GM12891 (cell line): ENCODE measurements at regions not wholly inside any gene's neighbourhood (a gene's known extent, or its start where the extent isn't known, plus 50 kb on each side); places are given as distances from the start of the nearest gene placed in this dataset.

Experiments
- DNase-seq: peaks from one replicate; pipeline ENCODE4 v3.0.0; 2011; ENCODE audit warnings: low spot score; ENCODE audit not compliant: insufficient read length
- FAIRE-seq: peaks from 2 replicates; lab custom pipeline; 2011; peaks lifted over from hg19 to GRCh38; lab: Jason Lieb, UNC
- PAX5 ChIP-seq: IDR thresholded peaks from 2 replicates; pipeline ENCODE4 v1.6.1; 2011; ENCODE audit warnings: low read length, moderate library complexity, mild to moderate bottlenecking; ENCODE audit not compliant: insufficient read depth, severe bottlenecking
- POLR2A ChIP-seq: IDR thresholded peaks from 2 replicates; pipeline ENCODE4 v1.6.1; 2011; ENCODE audit warnings: low read depth, low read length, control low read depth
- POLR2AphosphoS5 ChIP-seq: IDR thresholded peaks from 2 replicates; pipeline ENCODE4 v1.6.1; 2011; ENCODE audit warnings: low read depth, low read length, control low read depth
- POU2F2 ChIP-seq: IDR thresholded peaks from 2 replicates; pipeline ENCODE4 v1.6.1; 2011; ENCODE audit warnings: low read depth, mild to moderate bottlenecking, control low read depth, low read length, moderate library complexity
- SPI1 ChIP-seq: IDR thresholded peaks from 2 replicates; pipeline ENCODE4 v1.6.1; 2011; ENCODE audit warnings: low read depth, low read length, control low read depth
- TAF1 ChIP-seq: IDR thresholded peaks from 2 replicates; pipeline ENCODE4 v1.6.1; 2011; ENCODE audit warnings: low read depth, low read length, control low read depth

GRCh38 chr3:89622063-89622700 is 514.8 kb downstream of the EPHA3 start:
- no peak for FAIRE-seq
- no peak for TF ChIP-seq POU2F2
- no peak for TF ChIP-seq PAX5
- no peak for TF ChIP-seq TAF1
- TF ChIP-seq POLR2AphosphoS5 = no peak
- no peak for TF ChIP-seq SPI1
- no peak for TF ChIP-seq POLR2A
- DNase-seq = no peak

GRCh38 chr3:89624494-89624893 is 517.1 kb downstream of the EPHA3 start:
- TF ChIP-seq TAF1 (no peak), POU2F2 (no peak), PAX5 (no peak), POLR2AphosphoS5 (no peak)
- FAIRE-seq = no peak
- no peak for DNase-seq

- TF ChIP-seq SPI1 (no peak), TAF1 (no peak), POLR2A (no peak), POU2F2 (no peak), PAX5 (no peak), POLR2AphosphoS5 (no peak)
- DNase-seq (no peak), FAIRE-seq (no peak)
These were observed 518.5 kb downstream of the EPHA3 start for GRCh38 chr3:89625945-89626344.

GRCh38 chr3:89628856-89629670 is 521.6 kb downstream of the EPHA3 start:
- FAIRE-seq = no peak
- TF ChIP-seq POLR2AphosphoS5 (no peak), TAF1 (no peak), POLR2A (no peak), PAX5 (no peak), SPI1 (no peak), POU2F2 (no peak)
- no peak for DNase-seq

- DNase-seq (no peak), FAIRE-seq (no peak)
- TF ChIP-seq POLR2AphosphoS5 = no peak
These were observed 527.7 kb downstream of the EPHA3 start for GRCh38 chr3:89635137-89635536.

GRCh38 chr3:89644716-89645115 is 537.3 kb downstream of the EPHA3 start:
- no peak for FAIRE-seq
- no peak for DNase-seq
- TF ChIP-seq TAF1 (no peak), POLR2AphosphoS5 (no peak), POU2F2 (no peak), POLR2A (no peak), SPI1 (no peak), PAX5 (no peak)

GRCh38 chr3:89649431-89649830 is 542.0 kb downstream of the EPHA3 start:
- FAIRE-seq = no peak
- no peak for DNase-seq
- no peak for TF ChIP-seq PAX5
- TF ChIP-seq POLR2AphosphoS5 = no peak
- TF ChIP-seq POLR2A = no peak
- no peak for TF ChIP-seq SPI1
- no peak for TF ChIP-seq POU2F2

GRCh38 chr3:89654031-89654430 is 546.6 kb downstream of the EPHA3 start:
- FAIRE-seq (no peak), DNase-seq (no peak)
- TF ChIP-seq POLR2AphosphoS5 (no peak), POU2F2 (no peak), POLR2A (no peak), SPI1 (no peak), TAF1 (no peak), PAX5 (no peak)

- FAIRE-seq (no peak), DNase-seq (no peak)
- TF ChIP-seq POU2F2 = no peak
- no peak for TF ChIP-seq POLR2A
- TF ChIP-seq PAX5 = no peak
These were observed 549.0 kb downstream of the EPHA3 start for GRCh38 chr3:89656388-89656787.

- no peak for FAIRE-seq
- DNase-seq = no peak
- TF ChIP-seq POLR2AphosphoS5 = no peak
- no peak for TF ChIP-seq POLR2A
- no peak for TF ChIP-seq TAF1
- no peak for TF ChIP-seq PAX5
- TF ChIP-seq POU2F2 = no peak
- TF ChIP-seq SPI1 = no peak
These were observed 572.3 kb downstream of the EPHA3 start for GRCh38 chr3:89679686-89680085.
